ENCODE measurements at regions not wholly inside any gene's neighbourhood (a gene's known extent, or its start where the extent isn't known, plus 50 kb on each side); places are given as distances from the start of the nearest gene placed in this dataset.

GRCh38 chr20:24815196-24815815 lies 133.8 kb upstream of the CST7 start:
- no peak for DNase-seq (ENCODE audit: low spot score)

GRCh38 chr20:24815931-24816330 lies 133.1 kb upstream of the CST7 start:
- no peak for DNase-seq (ENCODE audit: low spot score)

- DNase-seq (ENCODE audit: low spot score): no peak
Observed at GRCh38 chr20:24816431-24816830, 132.6 kb upstream of the CST7 start.

GRCh38 chr20:24816907-24817306 lies 132.2 kb upstream of the CST7 start:
- no peak for DNase-seq (ENCODE audit: low spot score)

- no peak for DNase-seq (ENCODE audit: low spot score)
Observed at GRCh38 chr20:24817351-24817750, 131.7 kb upstream of the CST7 start.

- no peak for DNase-seq (ENCODE audit: low spot score)
Observed at GRCh38 chr20:24818056-24818455, 131.0 kb upstream of the CST7 start.

- DNase-seq (ENCODE audit: low spot score): no peak
Observed at GRCh38 chr20:24819331-24819965, 129.6 kb upstream of the CST7 start.

GRCh38 chr20:24820345-24820744 lies 128.7 kb upstream of the CST7 start:
- no peak for DNase-seq (ENCODE audit: low spot score)

GRCh38 chr20:24821391-24821790 lies 127.7 kb upstream of the CST7 start:
- no peak for DNase-seq (ENCODE audit: low spot score)

- no peak for DNase-seq (ENCODE audit: low spot score)
Observed at GRCh38 chr20:24823176-24823784, 125.8 kb upstream of the CST7 start.

- no peak for DNase-seq (ENCODE audit: low spot score)
Observed at GRCh38 chr20:24823989-24824693, 124.9 kb upstream of the CST7 start.

- no peak for DNase-seq (ENCODE audit: low spot score)
Observed at GRCh38 chr20:24825591-24825990, 123.5 kb upstream of the CST7 start.

GRCh38 chr20:24827603-24828295 lies 121.3 kb upstream of the CST7 start:
- no peak for DNase-seq (ENCODE audit: low spot score)

GRCh38 chr20:24828992-24829648 lies 119.9 kb upstream of the CST7 start:
- no peak for DNase-seq (ENCODE audit: low spot score)

- no peak for DNase-seq (ENCODE audit: low spot score)
Observed at GRCh38 chr20:24829649-24830370, 119.3 kb upstream of the CST7 start.

GRCh38 chr20:24830649-24831048 lies 118.4 kb upstream of the CST7 start:
- DNase-seq (ENCODE audit: low spot score): no peak

GRCh38 chr20:24831232-24831631 lies 117.8 kb upstream of the CST7 start:
- no peak for DNase-seq (ENCODE audit: low spot score)

GRCh38 chr20:24832518-24832917 lies 116.6 kb upstream of the CST7 start:
- no peak for DNase-seq (ENCODE audit: low spot score)

GRCh38 chr20:24833592-24833991 lies 115.5 kb upstream of the CST7 start:
- no peak for DNase-seq (ENCODE audit: low spot score)

- DNase-seq (ENCODE audit: low spot score): no peak
Observed at GRCh38 chr20:24834310-24834709, 114.8 kb upstream of the CST7 start.

GRCh38 chr20:24835195-24835594 lies 113.9 kb upstream of the CST7 start:
- DNase-seq (ENCODE audit: low spot score): no peak

Data from H4 (cell line).